ENCODE measurements at regions not wholly inside any gene's neighbourhood (a gene's known extent, or its start where the extent isn't known, plus 50 kb on each side); places are given as distances from the start of the nearest gene placed in this dataset.
"Not testable (repeated sequence)": the region's sequence is repeated elsewhere in the genome, so short reads cannot be mapped to it uniquely, and the experiment has no call there.

DNA sequence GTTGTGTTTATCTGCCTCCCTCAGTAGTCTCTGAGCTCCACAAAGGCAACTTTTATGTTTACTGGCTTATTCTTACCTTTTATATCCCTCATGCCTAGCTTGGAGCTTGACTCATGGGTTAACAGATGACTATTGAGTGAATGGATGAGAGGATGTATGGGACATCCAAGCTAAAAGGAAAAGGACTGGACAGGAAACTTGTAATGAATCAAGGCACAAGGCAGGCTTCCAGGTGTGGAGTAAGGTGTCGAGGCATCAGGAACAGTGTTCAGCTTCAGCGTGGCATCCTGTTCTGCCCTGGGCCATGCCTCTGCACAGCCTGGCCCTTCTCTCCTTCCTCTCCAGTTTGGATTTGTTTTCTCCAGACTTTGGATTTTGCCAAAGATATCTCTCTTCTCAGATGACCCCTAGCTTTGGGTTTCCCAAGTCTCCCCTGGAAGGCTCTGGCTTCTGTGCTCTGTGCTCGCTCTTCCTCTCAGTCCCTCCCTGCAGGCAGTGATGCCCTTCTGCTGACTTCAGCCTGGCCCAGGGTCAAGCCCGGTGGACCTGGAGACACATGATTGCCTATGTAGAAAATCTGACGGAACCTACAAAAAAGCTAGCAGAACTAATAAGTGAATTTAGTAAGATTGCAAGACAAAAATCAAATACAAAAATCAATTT lies 367.3 kb downstream of the CXCL12 start:
- DNase-seq = no peak

- DNase-seq = no peak
These were observed 368.1 kb downstream of the CXCL12 start for GRCh38 chr10:44016589-44017482.

DNA sequence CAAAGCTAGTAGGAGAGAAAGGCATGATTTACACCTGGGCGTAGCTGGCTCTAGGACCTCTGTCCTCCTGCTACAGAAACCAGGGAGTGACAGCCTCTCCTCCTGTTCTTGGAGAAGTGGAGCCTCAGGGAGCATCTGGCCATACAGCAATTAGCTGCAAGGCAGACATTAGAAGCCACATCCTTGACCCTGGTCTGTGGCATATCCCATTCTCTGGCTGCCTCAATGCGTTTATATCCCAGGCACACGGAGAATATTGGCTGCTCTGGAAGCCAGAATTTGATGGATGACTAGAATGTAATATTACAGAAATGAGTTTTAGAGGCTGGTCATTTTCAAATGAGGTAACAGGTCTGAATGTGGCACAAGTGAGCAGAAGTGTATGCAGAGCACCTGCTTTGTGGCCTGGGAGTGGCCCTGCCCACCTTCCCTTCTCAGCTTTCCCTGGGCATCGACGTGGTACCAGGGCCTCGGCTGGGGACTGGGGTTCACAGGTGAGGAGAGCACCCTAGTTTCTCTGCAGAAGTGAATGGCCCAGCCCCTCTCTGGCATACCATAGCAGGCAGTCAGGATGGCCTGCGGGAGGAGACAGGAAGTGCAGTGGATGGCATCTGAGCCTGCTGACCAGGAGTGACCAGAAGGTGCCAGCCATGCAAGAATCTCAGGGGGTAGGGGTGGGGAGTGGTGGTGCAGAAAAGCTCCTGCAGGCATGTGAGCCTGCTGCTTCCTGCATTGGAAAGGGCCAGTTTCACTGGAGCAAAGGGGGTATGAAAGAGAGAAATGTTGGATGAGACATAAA lies 367.2 kb upstream of the ZNF32 start:
- DNase-seq = no peak

- DNase-seq = no peak
These were observed 366.1 kb upstream of the ZNF32 start for GRCh38 chr10:44014644-44015250.

- no peak for DNase-seq
These were observed 365.3 kb upstream of the ZNF32 start for GRCh38 chr10:44013981-44014380.

GRCh38 chr10:44012921-44013320 lies 364.2 kb upstream of the ZNF32 start:
- DNase-seq = no peak

DNA sequence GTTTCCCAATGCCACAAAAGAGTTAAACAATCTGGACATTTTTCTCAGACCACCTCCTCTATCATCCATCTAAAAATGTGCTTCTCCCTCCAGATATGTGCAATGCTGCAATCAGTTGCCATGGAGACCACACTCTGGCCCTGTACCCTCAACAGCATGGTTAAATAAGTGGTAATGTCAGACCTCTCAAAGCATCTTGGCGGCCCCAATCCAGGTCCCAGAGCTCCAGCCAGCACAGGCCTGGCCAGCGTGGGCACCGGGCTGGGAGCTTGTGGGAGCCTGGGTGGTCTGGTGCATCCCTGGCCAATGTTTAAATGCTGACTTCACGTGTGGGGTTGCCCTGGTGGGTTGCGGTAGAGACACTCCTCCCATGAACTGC lies 362.9 kb upstream of the ZNF32 start:
- DNase-seq = no peak

DNA sequence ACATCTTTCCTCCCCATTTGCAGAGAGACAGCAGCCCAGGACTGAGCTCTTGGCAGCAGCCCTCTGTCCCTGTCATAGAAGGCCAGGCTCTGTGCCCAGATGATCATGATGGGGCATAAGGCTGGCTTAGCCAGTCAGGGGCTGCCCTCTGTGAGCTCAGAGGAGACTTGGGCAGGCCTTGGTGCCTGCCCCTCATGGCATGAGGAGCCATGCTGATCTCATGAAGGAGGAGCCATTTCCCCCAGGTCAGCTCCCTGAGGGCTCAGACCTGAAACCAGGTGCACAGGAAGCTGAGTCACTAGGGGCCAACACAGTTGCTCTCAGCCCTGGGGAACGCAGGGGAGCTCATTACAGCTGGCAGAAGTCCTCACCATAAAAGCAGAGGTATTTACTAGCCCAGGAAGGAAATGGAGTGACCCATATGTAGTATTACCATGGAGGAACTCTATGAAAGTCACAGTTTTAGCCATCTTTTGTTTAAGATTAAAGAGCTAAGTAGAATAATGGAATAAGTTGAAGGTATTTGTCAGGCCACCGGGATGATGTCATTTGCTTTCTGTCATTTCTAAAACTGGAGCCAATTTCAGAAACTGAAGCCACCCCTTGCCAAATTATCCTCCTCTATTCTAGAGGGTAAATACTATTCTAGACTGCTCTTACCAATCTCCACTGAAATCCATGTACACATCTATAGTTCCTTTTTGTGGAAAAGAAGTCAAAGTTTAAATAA lies 362.4 kb upstream of the ZNF32 start:
- no peak for DNase-seq

DNA sequence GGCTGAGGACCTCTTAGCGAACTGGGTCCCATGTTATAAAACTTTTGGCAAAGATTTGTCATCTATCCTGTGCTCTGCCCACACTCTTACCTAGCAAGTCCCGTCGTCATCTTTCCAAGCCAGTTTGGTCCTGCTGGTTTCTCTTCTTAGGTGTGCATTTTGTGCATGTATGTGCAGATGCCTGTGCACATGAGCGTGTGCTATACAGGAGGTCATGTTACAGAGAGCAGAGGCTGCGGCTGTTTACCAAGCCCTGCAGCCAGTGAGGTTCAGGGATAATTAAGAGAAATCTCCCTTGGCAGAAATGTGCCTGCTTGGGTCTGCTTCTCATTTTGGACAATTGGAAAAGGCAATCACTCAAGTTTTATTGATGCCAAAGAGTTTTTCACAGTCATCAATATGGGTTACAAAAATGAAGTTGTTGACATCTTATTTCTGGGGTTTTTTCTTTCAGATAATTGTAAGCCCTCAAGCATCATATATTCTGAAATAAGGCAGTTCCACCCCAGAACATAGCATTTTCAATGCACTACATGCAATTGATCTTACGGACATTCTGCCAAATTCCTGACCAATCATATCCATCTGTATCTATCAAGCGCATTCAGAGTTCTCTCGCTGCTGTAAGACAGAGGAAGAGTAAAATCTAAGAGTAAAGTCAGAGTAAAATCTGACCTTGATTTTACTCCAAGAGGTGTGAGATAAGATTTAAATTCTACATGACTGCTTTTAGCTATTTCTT lies 361.4 kb upstream of the ZNF32 start:
- no peak for DNase-seq

GRCh38 chr10:44008917-44009709 lies 360.4 kb upstream of the ZNF32 start:
- no peak for DNase-seq

- DNase-seq = no peak
These were observed 359.7 kb upstream of the ZNF32 start for GRCh38 chr10:44008270-44008916.

- no peak for DNase-seq
These were observed 358.1 kb upstream of the ZNF32 start for GRCh38 chr10:44006771-44007170.

DNA sequence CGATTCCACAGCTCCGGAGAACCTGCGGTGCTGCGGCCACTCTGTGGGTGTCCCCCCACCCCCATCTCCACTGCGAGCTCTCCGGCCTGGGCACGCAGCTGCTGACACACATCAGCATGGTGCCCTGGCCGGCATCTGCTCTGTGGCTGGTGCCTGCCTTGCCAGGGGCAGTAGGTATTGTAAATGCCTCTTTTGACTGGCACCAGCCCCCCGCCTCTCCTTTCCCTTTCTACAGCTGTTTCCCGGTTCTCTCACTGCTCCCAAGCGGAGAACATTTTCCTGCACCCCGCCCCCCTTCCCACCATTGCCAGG lies 357.1 kb upstream of the ZNF32 start:
- no peak for DNase-seq

GRCh38 chr10:44004913-44005787 lies 356.5 kb upstream of the ZNF32 start:
- no peak for DNase-seq

DNA sequence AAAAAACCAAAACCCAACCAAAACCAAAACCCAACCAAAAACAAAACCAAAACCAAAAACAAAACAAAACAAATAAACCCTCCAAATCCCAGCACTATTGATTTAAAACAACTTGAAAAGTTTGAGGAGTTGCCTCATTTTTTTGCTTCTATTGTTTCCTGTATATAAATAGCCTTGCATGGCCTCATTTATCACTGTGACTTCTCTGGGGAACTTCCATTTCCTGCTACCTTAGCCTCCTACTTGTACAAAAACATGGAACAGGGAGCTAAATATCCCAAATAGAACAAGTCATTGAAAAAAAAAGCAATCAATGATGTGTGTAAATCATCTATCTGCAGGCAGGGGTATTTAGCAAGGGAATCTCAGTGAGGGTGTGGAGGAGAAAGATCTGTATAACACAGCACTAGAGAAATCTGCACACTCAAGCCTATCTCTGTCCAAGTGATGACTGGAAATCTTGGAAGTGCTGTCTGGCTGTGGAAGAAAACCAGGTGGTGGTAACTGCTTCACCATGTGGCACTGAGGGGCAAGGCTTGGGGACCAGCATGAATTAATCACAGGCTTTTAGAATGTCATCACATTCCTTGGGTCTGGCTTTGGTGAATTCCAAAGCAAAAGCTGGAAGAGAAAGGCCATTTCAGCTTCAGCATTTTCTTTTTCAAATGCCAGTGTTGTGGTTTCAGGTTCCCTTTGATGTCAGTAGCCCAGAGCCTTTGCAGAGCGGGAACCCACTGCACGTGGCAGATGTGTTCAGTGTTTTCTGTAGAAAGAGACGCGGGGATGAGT lies 349.5 kb upstream of the ZNF32 start:
- no peak for DNase-seq

DNA sequence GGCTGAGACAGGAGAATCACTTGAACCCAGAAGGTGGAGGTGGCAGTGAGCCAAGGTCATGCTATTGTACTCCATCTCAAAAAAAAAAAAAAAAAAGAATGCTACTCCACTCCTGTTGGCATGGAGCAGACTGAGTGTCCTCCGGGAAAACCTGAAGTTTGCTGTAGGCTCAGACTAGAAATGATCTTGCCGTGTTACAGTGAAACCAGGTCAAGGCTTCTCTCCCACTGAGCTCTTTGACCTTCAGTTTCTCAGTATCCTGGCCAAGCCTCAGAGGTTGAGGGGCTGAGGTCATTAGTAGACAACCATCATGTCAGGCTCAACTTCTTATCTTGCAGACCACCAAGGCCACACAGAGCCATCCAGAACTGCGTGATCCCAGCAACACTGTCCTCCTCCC lies 348.6 kb upstream of the ZNF32 start:
- no peak for DNase-seq

- no peak for DNase-seq
These were observed 345.9 kb upstream of the ZNF32 start for GRCh38 chr10:43994539-43994938.

- not testable (repeated sequence) for DNase-seq
These were observed 344.1 kb upstream of the ZNF32 start for GRCh38 chr10:43992816-43993215.

DNA sequence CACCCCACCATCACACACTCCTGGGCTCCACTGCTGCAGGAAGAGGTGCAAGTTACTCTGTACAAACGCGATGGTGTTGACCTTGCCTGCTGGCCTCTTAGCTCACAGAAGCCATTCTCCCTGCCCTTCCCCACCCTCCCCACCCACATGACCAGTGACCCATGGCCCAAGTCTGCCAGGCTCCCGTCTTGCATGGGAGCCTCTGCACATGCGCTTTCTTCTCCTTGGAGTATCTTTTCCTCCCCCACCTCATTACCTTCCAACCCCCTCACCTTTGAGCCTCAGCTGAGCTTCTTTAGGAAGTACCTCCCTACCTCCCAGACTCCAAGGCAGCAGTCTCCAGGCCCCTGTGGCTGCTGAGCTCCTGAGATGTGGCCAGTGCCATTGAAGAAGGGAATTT lies 337.7 kb upstream of the ZNF32 start:
- no peak for DNase-seq
